NCI-H345 (cell line): ENCODE measurements at regions not wholly inside any gene's neighbourhood (a gene's known extent, or its start where the extent isn't known, plus 50 kb on each side); places are given as distances from the start of the nearest gene placed in this dataset.

Source experiments
- DNase-seq: peaks from one replicate; lab custom pipeline; 2025; lab: John Stamatoyannopoulos, UW

GRCh38 chr15:39479911-39480310, 101.0 kb upstream of the THBS1 start:
- no peak for DNase-seq

GRCh38 chr15:39482459-39482858, 98.4 kb upstream of the THBS1 start:
- no peak for DNase-seq

GRCh38 chr15:39486621-39487457, 94.0 kb upstream of the THBS1 start:
- no peak for DNase-seq

GRCh38 chr15:39487458-39487735, 93.5 kb upstream of the THBS1 start:
- DNase-seq: no peak

- DNase-seq: no peak
Observed at GRCh38 chr15:39488516-39488915, 92.4 kb upstream of the THBS1 start.

GRCh38 chr15:39488961-39489360, 91.9 kb upstream of the THBS1 start:
- DNase-seq: no peak

- DNase-seq: no peak
Observed at GRCh38 chr15:39491115-39491885, 89.6 kb upstream of the THBS1 start.

GRCh38 chr15:39491886-39492490, 88.9 kb upstream of the THBS1 start:
- no peak for DNase-seq

- DNase-seq: no peak
Observed at GRCh38 chr15:39493424-39494067, 87.3 kb upstream of the THBS1 start.

GRCh38 chr15:39494462-39494861, 86.4 kb upstream of the THBS1 start:
- no peak for DNase-seq

- DNase-seq: no peak
Observed at GRCh38 chr15:39495871-39496840, 84.7 kb upstream of the THBS1 start.

GRCh38 chr15:39497016-39497758, 83.7 kb upstream of the THBS1 start:
- peak; percentile 2 for DNase-seq

- no peak for DNase-seq
Observed at GRCh38 chr15:39497759-39498565, 82.9 kb upstream of the THBS1 start.

- DNase-seq: no peak
Observed at GRCh38 chr15:39498629-39499028, 82.2 kb upstream of the THBS1 start.

- DNase-seq: no peak
Observed at GRCh38 chr15:39499042-39499441, 81.8 kb upstream of the THBS1 start.

GRCh38 chr15:39499681-39500080, 81.2 kb upstream of the THBS1 start:
- DNase-seq: no peak

GRCh38 chr15:39501366-39502081, 79.4 kb upstream of the THBS1 start:
- DNase-seq: no peak

- DNase-seq: no peak
Observed at GRCh38 chr15:39502082-39502447, 78.8 kb upstream of the THBS1 start.

- DNase-seq: no peak
Observed at GRCh38 chr15:39502611-39503195, 78.2 kb upstream of the THBS1 start.
